Smooth muscle cell (in vitro differentiated cells): ENCODE measurements at regions not wholly inside any gene's neighbourhood (a gene's known extent, or its start where the extent isn't known, plus 50 kb on each side); places are given as distances from the start of the nearest gene placed in this dataset.

ENCODE experiments used
- DNase-seq: peaks from one replicate; lab custom pipeline; 2025; ENCODE audit not compliant: unreplicated experiment; lab: John Stamatoyannopoulos, UW
- H2AFZ ChIP-seq: fragments of 200-600 bp; sonication (generic); 2 replicates; pipeline ENCODE4 v1.6.0; 2016; ENCODE audit warnings: antibody characterized with exemption, low read depth, mild to moderate bottlenecking
- H3F3A ChIP-seq: fragments of 200-600 bp; sonication (generic); 2 replicates; pipeline ENCODE4 v1.6.0; 2017; ENCODE audit warnings: antibody characterized with exemption, low read depth
- H3K27ac ChIP-seq: fragments of 200-600 bp; sonication (generic); 2 replicates; pipeline ENCODE4 v1.5.1; 2016; ENCODE audit warnings: low read depth, mild to moderate bottlenecking
- H3K27me3 ChIP-seq: fragments of 200-600 bp; sonication (generic); 2 replicates; pipeline ENCODE4 v1.6.1; 2016; ENCODE audit warnings: low read depth, mild to moderate bottlenecking
- H3K36me3 ChIP-seq: fragments of 200-600 bp; sonication (generic); 2 replicates; pipeline ENCODE4 v1.5.1; 2016; ENCODE audit warnings: low read depth
- H3K4me1 ChIP-seq: fragments of 200-600 bp; sonication (generic); 2 replicates; pipeline ENCODE4 v1.5.1; 2016; ENCODE audit warnings: low read depth
- H3K4me2 ChIP-seq: fragments of 200-600 bp; sonication (generic); 2 replicates; pipeline ENCODE4 v1.6.0; 2016; ENCODE audit warnings: mild to moderate bottlenecking
- H3K4me3 ChIP-seq: fragments of 200-600 bp; sonication (generic); 2 replicates; pipeline ENCODE4 v1.5.1; 2016; ENCODE audit warnings: mild to moderate bottlenecking
- H3K79me2 ChIP-seq: fragments of 200-600 bp; sonication (generic); 2 replicates; pipeline ENCODE4 v1.6.0; 2016; ENCODE audit warnings: low read depth, mild to moderate bottlenecking
- H3K9ac ChIP-seq: fragments of 200-600 bp; sonication (generic); 2 replicates; pipeline ENCODE4 v1.6.0; 2016; ENCODE audit warnings: low read depth
- H3K9me3 ChIP-seq: fragments of 200-600 bp; sonication (generic); replicated peaks from 2 replicates; pipeline ENCODE4 v1.5.1; 2016; ENCODE audit warnings: low read depth
- H4K20me1 ChIP-seq: fragments of 200-600 bp; sonication (generic); 2 replicates; pipeline ENCODE4 v1.6.0; 2016; ENCODE audit warnings: low read depth
- WGBS: methylation state at CpG from one replicate; pipeline ENCODE4 v1.1.7; 2016; ENCODE audit warnings: low lambda C conversion rate; 5-methylcytosine and 5-hydroxymethylcytosine counted together
- TF ChIP-seq, protein P1 (sequence below): fragments of 200-600 bp; sonication (generic); IDR thresholded peaks from 2 replicates; pipeline ENCODE4 v1.5.1; 2017; ENCODE audit warnings: borderline replicate concordance, mild to moderate bottlenecking, antibody characterized with exemption; ENCODE audit not compliant: insufficient read depth, poor library complexity, severe bottlenecking

DNA sequence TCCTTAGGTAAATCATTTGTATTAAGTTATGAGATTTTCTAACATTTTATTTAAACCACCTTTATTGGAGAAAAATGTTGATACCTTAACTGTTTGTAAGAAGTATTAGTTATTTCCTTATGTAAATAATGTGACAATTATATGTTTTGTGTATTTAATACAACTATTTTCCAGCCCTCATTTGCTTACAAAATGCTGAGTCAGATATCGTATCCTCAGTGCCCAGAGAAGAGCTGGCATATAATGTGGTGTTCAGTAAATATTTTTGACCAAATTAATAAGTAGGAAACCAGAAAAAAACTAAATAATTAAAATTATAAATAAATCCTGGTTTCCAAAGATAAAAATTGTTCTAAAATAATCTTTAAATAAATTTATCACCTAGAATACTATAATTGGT, 140.2 kb upstream of the PCDH17 start:
- Histone ChIP-seq H3K9me3 (no peaks in the 10 kb centered on the region), H2AFZ (no peak overlapping the region), H3K4me1 (no peaks in the 10 kb centered on the region), H3K4me3 (no peak overlapping the region), H3K27me3 (no peaks in the 10 kb centered on the region), H3K36me3 (no peaks in the 10 kb centered on the region), H3K27ac (no peak overlapping the region), H3K4me2 (no peak overlapping the region), H3K9ac (no peak overlapping the region), H3F3A (no peaks in the 10 kb centered on the region), H4K20me1 (no peaks in the 10 kb centered on the region), H3K79me2 (no peaks in the 10 kb centered on the region)
- DNase-seq, result no peak
- WGBS, result 83% methylated on average over 1 of the region's 1 CpG
- TF ChIP-seq, protein P1, sequence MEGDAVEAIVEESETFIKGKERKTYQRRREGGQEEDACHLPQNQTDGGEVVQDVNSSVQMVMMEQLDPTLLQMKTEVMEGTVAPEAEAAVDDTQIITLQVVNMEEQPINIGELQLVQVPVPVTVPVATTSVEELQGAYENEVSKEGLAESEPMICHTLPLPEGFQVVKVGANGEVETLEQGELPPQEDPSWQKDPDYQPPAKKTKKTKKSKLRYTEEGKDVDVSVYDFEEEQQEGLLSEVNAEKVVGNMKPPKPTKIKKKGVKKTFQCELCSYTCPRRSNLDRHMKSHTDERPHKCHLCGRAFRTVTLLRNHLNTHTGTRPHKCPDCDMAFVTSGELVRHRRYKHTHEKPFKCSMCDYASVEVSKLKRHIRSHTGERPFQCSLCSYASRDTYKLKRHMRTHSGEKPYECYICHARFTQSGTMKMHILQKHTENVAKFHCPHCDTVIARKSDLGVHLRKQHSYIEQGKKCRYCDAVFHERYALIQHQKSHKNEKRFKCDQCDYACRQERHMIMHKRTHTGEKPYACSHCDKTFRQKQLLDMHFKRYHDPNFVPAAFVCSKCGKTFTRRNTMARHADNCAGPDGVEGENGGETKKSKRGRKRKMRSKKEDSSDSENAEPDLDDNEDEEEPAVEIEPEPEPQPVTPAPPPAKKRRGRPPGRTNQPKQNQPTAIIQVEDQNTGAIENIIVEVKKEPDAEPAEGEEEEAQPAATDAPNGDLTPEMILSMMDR, result no peak

DNA sequence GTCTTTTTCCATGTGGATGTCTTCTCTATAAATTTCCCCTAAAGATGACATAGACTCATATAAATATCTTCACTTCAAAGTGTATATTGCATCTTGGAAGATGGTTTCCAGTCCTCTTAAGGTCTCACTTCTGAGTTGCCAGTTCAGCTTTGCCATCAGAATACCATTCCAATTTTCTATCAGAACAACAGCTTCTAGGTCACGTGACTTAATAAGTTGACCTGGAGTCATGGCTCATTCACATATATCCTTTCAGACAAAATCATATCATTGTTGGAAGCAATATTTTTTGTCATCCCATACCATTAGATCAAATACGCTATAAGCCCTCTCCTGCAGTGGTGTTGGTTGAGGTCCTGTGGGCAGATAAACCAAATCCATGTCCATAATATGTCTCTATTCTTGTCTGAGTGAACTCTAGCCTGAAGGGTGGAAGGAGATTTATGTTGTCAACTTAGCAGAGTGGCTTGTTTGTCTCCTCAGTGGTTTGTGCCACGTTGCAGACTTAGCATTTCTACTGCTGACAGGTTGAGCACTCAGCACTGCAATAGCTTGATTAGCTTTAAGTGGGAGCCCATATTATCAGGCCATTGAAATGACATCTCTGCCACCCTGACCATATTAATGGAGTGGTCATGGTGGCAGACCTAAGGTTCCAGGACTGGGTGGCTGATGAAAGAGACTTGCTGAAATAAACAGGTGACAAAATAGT, 123.6 kb upstream of the PCDH17 start:
- WGBS, result 78% methylated on average over 3 of the region's 3 CpGs

DNA sequence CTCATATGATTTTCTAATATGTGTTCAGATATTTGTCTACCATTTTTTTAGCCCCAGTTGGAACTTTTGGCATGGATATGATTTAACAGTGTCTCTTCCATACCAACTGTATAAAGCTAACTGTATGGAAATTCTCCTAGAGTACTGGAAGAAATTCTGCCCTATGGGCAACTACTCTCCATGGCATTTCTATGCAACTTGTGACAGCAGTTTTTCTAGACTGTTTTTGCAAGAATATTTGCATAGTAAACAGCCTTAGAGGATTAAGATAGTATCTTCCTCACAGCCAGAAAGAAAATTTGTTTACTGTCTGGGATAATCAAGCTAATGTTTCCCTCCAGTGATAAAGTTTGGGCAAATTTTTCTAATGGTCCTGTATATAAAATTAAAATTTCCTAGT, 119.9 kb upstream of the PCDH17 start:
- Histone ChIP-seq H3K36me3 (no peaks in the 10 kb centered on the region), H3K79me2 (no peaks in the 10 kb centered on the region), H3K9ac (no peak overlapping the region), H2AFZ (no peak overlapping the region), H3K9me3 (no peaks in the 10 kb centered on the region), H3F3A (no peaks in the 10 kb centered on the region), H3K4me2 (no peak overlapping the region), H4K20me1 (no peaks in the 10 kb centered on the region), H3K4me1 (no peaks in the 10 kb centered on the region), H3K27me3 (no peaks in the 10 kb centered on the region), H3K27ac (no peak overlapping the region), H3K4me3 (no peak overlapping the region)
- TF ChIP-seq, protein P1, result no peak
- DNase-seq, result no peak

More for the DNA sequence above, 123.6 kb upstream of the PCDH17 start:
- DNase-seq, result no peak
- H4K20me1 ChIP-seq, result no peaks in the 10 kb centered on the region
- H3F3A ChIP-seq, result no peaks in the 10 kb centered on the region
- no peak overlapping the region for H2AFZ ChIP-seq
- no peak overlapping the region for H3K4me3 ChIP-seq
- no peaks in the 10 kb centered on the region for H3K9me3 ChIP-seq
- no peaks in the 10 kb centered on the region for H3K4me1 ChIP-seq
- no peaks in the 10 kb centered on the region for H3K79me2 ChIP-seq
- H3K4me2 ChIP-seq, result no peak overlapping the region
- H3K27ac ChIP-seq, result no peak overlapping the region
- no peak overlapping the region for H3K9ac ChIP-seq
- H3K27me3 ChIP-seq, result no peaks in the 10 kb centered on the region
- no peaks in the 10 kb centered on the region for H3K36me3 ChIP-seq
- TF ChIP-seq, protein P1, result no peak

DNA sequence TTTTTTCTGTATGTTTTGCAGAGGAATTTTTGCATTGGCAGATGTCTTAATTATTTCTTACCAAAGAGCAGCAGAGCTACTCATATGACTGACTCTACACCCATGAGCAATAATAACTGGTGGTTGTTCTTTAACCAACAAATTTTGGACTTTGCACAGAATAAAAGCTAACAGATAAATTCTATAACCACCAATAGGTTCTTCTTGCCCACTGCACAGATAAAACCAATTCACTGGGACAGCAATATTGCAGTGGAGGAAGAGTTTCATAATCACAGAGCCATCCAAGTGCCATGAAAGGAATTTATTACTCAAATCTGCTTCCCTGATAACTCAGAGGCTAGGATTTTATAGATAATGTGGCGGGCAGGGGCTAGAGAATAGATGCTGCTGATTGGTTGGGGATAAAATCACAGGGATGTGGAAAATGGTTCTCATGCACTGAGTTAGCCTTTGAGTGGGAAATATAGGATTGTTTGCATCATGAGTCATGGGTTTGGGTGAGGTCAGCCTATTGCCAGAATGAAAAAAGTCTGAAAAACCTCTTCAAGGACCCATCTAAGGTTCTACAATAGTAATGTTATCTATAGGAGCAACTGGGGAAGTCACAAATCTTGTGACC, 104.3 kb upstream of the PCDH17 start:
- H3K4me2 ChIP-seq, result no peak overlapping the region
- H3K27ac ChIP-seq, result no peak overlapping the region
- H3F3A ChIP-seq, result no peaks in the 10 kb centered on the region
- no peaks in the 10 kb centered on the region for H3K79me2 ChIP-seq
- no peak overlapping the region for H2AFZ ChIP-seq
- TF ChIP-seq, protein P1, result no peak
- no peaks in the 10 kb centered on the region for H3K36me3 ChIP-seq
- 50% methylated on average over 1 of the region's 1 CpG for WGBS
- no peaks in the 10 kb centered on the region for H4K20me1 ChIP-seq
- H3K4me3 ChIP-seq, result no peak overlapping the region
- H3K4me1 ChIP-seq, result no peaks in the 10 kb centered on the region
- no peak for DNase-seq
- no peaks in the 10 kb centered on the region for H3K9me3 ChIP-seq
- H3K9ac ChIP-seq, result no peak overlapping the region
- H3K27me3 ChIP-seq, result no peaks in the 10 kb centered on the region
